Ammon's horn (tissue), 1 donor: ENCODE measurements at regions not wholly inside any gene's neighbourhood (a gene's known extent, or its start where the extent isn't known, plus 50 kb on each side); places are given as distances from the start of the nearest gene placed in this dataset.

Experiments
- DNase-seq: peaks from one replicate; pipeline ENCODE4 v3.0.0-alpha.2; 2016; ENCODE audit warnings: low spot score

DNA sequence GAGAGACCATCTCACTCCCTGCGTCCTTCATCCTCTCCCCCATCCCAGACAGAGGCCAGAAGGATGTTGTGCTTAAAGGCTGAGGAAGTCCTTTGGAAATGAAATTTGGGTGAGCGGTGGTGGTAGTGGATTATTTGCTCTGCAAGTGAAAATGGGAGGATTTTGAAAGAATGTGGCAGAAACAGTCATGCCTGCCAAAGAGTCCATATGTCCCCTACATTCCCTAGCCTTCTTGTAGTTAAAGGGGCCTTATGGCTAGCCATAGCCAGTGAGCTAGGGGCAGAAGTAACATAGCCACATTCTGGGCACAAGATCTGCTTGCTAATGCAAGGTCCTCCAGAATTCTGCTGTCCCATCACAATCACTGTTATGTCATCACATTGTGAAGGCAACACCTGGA is 360.2 kb upstream of the TSHZ3 start:
- no peak for DNase-seq

DNA sequence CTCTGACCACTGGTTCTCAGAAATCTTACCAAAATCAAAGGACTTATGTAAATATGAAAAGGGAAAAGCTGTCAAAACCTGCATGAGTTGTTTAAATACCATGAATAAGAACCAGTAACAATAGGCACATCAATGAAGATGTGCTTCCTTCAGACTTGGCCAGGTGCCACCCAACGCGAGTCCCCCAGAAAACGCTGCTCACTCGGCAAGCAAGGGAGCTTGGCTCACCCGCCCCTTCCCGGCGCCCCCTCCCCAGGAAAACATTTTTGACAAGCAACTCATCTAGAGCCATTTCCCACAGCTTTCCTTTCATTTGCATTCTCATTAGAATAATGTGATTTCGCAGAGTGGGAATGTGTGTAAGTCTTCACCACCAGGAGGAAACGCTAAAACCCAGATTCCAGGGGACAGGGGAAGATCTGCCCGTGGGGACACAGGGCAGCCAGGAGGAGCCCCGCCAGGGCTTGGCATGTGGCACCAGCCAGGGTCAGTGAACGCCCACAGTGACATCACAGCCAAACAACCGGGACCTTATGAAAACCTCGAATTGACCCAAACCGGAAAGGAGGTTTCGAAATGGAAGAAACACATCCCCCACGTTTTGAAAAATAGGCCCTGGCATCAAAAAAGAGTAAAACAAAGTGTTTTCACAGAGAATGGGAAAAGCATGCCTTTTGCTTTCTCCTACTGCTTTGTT is 366.2 kb upstream of the TSHZ3 start:
- DNase-seq = no peak

DNA sequence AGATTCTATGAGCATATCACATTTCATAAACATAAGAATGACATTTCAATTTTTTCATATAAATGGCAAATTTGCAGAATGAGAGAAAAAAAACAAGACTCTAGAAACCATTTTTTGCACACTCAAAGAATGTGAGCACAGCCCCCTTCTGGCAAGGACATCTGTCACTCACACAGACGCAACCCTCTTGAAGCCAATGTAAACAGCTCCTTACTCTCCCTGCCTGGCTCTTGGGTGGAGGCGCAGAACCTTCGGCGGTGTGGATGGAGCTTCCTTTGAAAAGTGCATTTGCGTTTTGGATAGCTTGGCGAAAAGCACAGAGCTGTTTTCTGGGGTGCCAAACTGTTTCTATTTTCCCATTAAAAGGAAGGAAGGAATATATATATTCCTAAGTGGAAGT is 367.6 kb upstream of the TSHZ3 start:
- no peak for DNase-seq

DNA sequence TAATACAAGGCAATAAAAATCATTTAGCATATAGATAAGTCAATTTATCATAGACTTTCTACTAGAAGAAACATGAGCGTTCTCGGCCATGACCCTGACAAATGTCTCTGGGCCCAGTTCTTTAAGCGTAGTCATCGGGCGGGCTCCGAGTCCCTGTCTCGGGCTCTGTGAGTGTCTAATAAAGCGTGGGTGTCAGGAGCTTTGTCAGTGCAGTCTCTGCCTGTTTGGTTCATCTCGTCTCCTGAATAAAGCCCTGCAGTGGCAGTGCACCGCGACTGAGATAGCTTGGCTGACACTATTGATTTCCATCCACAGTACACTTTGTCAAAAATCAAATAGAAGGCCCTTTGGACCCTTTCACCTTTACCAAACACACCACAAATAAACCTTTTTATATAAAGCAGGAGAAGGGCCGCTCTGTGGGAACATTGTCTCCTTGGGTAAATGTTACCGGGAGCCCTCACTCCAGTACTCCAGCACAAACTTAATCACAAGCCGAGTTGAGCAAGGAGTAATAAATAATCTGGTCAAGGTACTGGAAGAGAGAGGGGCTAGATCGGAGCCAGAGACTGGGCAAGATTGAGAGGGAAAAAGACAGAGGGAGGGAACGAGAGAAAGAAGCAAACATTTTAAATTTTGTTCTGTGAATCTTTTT is 368.2 kb upstream of the TSHZ3 start:
- no peak for DNase-seq

DNA sequence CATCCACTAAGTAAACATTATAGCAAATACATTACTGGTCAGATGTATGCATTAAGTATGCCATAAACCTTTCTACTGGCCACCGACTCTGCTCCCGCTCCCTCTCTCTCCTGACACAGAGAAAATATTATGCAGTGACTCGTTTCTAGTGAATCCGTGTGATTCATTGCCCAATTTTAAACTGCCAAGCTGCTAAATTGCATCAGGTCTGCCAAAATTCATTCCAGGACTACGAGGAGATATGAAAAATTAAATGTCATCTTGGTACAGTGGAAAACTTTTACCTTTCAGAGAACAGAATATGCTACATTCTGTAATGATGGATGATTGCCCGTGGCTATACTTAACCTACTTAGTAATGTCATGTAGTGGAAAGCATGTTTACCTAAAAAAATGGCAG is 368.8 kb upstream of the TSHZ3 start:
- peak; percentile 13 for DNase-seq

DNA sequence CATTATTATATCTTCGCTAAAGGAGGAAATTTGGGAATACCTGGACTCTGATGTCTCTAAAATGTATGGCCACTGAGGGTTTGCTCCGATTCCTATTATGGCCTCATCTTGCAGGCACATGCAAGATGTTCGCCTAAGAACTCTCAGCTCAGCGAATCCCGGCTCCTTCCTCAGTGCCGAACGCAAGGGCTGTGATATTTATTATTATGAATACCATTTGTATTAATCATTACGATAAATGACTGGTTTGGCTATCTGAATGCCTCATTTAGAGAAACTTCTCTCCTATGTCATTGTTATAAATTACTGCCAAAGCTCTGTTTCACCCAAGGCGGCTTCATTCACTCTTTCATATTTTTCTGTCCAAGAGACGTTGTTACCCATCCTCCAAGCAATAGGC is 369.7 kb upstream of the TSHZ3 start:
- no peak for DNase-seq

DNA sequence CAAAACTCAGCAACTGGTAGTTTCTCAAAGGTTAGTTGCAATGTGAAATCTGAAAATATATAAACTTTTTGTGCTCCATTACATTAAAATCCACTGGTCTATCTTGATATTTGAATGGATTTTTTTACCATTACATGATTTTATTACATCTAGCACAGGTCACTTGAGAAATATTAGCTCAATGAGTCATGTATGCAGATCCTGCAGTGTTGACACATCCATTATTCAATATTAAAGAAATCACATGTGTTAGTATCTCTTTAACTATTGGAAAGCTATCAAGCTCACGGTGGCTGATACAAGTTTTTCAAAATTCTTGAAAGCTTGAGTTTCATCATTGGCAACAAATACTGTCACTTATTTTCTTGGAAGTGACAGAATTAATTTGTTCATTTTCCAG is 373.9 kb upstream of the TSHZ3 start:
- DNase-seq = no peak

DNA sequence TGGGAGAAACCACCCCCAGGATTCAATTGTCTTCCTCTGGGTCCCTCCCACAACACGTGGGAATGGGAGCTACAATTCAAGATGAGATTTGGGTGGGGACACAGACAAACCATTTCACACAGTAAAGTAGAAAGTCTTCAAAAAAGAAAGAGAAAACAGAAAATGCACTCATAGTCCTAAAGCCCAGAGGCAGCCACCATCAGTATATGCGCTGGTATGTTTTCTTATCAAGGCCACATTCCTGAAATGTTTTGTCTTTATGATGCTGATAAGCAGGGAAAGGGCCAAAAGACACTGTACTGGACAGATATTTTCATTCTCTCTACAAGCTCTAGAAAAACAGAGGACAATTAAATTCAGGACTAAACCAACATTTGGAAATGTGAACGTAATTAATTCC is 375.8 kb upstream of the TSHZ3 start:
- no peak for DNase-seq

DNA sequence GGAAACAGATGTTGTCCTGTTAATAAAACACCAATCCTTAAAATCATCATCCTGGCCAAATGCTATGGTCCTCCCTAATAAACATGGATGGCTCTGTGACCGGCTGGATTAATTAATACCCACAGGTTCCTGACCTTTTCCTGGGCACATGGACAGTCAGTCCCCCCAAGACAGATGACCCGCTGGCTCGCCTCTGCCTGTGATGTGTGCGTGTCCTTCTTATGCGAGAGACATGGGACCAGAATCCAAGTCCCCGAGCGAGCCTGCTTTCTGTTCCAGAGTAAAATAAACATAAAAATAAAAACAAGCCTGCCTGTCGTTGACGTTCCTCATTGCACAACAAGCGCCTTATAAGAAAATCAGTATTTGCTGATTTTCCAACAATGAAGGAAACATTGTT is 378.3 kb upstream of the TSHZ3 start:
- no peak for DNase-seq

DNA sequence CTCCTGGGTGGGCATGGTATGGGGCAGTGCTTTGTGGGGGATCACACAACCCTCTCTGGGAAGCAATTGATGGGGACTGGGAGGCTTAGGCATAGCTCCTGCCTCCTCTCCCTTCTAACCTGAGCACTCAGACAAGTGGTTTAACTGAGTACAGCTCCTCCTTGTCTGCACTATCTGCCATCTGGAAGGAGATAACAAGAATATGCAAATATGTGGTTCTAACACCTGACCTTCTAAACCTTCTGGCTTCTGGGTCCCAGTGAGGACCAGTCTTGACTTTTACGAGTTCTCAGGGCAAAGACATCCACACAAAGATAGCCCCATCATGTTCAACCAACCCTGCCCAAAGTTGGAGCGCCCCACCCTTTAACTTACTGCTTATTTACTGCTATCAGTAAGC is 381.0 kb upstream of the TSHZ3 start:
- no peak for DNase-seq

DNA sequence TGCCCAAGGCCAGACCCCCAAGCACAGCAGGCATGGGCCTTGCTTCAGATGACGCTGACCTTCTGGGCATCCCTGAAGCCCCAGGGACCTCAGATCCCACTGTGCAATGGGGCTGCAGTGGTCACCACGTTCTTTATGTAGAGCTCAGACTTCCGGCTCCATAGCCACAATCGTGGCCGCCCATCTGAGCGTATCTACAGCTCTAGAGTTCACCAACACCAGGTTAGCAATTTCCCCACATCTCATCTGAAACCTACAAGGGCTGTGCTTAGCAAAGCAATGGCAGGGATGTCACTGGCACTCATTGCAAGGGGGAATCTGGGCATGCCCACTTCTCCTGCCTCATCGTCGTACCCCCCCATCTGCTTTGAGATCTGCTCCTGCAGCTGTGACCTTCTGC is 384.4 kb upstream of the TSHZ3 start:
- DNase-seq = no peak

DNA sequence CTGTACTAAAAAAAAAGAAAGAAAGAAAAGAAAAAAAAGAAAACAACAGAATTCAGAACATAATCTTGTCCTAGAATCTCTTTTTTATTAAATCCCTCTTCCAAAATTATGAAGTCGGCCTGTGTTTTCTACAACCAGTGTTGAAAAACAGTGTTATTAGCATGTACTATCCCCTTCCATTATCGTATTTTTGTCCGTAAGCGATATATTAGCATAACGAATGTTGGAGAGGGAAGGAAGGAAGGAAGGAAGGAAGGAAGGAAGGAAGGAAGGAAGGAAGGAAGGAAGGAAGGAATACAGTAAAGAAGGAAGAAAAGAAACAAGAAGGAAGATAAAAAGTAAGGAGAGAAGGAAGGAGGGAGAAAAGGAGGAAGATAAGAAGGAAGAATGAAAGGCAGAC is 393.0 kb upstream of the TSHZ3 start:
- DNase-seq = no peak

DNA sequence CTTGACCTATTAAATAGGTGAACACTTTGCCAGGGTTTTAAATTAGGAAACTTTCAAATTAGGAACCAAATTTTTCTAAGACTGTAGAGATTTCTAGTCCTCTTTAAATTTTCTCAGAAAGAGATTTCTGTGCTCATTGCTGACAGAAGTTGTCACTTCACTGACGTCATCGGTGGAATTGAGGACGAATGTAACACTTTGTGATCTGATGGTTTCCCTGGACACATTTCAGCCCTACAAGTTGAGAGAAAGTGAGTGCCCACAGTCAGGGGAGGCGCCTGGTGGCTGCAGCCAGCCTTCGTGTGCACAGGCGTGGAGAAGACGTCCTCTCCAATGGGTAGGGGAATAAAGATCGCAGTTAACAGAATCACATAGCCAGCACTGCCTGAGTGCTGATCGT is 396.5 kb upstream of the TSHZ3 start:
- no peak for DNase-seq

DNA sequence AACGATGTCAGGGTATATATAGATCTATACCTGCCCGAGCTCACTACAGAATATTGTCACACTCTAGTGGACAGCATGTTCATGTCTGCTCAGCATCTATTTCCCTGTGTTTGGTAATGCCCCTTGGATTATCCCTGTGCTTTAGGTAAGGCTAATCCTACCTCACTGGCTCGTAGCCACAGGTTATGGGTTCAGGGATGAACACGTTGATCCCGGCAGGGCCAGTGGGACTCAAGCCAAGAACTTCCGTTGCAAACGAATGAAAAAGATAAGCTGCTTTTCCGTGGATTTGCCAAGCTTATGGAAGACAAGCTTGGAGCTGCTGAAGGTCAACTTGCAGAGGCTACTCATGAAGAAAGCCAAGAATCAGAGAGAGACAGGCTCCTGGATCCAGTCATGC is 400.0 kb upstream of the TSHZ3 start:
- no peak for DNase-seq

DNA sequence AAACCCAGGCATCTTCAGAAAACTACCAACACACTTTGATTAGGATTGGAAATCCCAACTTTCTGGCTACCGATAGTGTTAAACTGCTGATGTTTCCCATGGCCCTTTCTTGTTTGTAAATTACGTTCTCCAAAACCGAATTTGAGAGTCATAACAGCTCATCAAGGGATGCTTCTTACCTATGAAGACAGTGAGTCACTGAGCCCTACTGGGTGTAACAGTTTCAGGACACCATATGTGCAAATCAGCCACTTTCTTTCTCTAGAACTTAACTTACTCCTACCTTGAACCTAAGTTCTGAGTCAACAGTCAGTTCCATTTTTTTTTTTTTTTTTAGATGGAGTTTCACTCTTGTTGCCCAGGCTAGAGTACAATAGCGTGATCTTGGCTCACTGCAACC is 410.1 kb upstream of the TSHZ3 start:
- DNase-seq = no peak

DNA sequence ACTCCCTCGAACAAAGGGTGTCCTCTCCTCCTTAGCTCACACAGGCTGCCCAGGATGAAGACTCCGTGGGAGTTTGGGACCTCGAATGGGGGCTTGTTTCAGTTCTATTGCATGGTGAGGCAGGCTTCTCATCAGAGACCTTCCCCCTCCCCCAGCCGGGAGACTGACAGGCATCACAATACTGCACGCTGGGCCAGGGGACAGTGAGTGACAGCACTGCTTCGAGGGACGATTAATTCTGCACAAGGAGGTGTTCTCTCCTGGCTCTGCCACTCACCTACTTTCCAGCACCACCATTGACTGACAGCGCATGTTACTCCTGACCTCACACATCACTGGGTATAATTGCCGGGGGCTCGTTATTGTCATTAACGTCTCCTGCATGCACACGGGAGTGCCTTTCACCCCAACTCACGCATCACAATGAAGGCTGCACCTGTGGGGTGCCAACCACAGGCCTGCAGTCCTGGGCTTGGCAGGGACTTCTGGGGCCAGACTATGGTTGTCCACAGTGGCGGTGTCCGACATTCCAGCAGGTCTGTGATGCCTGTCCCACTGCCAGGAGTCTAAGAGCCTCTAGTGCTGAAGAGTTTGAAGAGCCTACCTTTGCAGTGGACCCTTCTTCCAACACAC is 412.2 kb upstream of the TSHZ3 start:
- no peak for DNase-seq

DNA sequence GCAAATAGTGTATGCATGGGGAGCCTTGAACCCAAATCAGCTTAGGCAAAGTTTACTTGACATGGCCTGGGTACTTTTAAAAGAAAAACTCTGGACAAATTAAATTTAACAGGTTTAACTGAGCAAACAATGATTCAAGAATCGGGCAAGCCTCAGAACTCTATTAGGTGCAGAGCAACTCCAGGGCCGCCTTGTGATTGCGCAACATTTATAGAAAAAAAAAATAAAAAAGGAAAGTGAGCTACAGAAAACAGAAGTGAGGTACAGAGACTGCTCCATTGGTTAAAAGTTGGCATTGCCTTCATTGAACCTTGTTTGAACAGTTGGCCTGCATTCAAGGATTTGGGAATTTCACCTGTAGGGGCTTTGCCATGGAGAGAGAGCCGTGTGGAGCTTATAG is 421.0 kb upstream of the TSHZ3 start:
- DNase-seq = no peak

DNA sequence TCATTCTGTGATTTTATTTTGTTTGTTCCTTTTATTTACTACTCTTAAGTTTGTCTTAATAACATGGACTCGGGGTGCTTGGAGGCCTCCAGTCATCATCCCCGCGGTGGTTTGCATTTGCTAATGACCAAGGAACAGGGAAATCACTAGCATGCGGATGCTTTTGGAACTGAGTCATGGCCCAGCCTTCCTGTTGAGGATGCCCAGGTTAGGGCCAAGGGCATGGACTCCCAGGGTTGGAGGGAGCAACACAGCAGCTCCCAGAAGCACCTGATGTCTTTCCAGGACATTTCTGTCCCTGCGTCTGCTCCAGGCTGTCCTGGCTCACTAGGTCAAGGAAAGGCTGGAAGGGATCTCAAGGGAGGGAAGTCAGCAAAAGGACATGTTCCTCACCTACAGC is 423.7 kb upstream of the TSHZ3 start:
- DNase-seq = no peak

DNA sequence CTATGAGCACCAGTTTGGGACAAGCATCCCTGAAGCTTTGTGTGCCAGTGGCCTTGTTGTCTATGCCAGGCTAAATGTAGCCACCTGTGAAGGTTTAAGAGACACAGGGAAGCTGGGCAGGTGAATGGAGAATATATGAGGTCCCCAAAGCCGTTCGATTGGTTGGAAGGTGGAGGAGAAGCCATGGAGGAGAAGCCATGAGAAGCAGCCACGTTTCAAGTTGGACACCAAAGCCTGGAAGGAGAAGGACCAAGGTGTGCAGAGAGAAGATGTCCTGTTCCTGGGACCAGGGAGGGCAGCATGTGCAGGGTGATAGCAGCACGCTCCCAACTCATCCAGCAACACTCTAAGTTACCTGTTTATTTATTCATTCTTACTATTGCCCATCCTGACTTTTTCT is 432.3 kb upstream of the TSHZ3 start:
- no peak for DNase-seq

DNA sequence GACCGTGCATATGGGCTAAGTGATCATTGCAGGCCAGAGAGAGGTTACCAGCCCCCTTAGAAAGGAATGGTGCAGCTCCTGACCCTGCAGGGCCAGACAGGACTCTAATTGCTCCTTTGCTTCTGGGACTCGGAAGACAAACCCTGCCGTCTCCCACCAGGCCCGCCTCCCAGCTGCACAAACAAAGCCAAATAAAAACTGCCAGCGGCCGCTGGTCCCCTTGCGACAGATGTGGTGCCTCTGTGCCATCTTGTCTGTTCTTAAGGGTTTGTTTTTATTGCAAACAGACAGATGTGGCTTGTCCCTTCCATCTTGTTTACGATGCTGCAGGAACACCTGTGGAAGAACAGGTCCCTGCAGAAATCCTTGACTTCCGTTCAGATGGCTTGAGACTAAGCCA is 434.4 kb upstream of the TSHZ3 start:
- no peak for DNase-seq

DNA sequence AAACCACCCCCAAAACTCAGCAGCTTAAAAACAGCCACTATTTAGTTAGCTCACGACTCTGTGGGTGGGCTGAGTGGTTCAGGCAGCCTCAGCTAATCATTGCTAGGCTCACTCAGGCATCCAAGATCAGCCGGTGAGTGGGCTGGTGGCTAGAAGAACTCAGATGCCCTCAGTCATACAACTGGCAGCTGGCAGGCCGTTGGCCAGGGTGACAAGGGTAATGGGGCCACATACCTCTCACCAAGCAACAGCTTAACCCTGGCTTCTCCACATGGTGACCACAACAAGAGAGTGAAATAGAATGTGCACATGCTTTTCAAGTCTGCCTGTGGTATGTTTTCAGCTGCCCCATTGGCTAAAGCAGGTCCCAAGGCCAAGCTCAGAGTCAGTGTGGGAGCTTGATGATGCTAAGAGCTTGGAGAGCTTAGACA is 435.4 kb upstream of the TSHZ3 start:
- peak; percentile 51 for DNase-seq

DNA sequence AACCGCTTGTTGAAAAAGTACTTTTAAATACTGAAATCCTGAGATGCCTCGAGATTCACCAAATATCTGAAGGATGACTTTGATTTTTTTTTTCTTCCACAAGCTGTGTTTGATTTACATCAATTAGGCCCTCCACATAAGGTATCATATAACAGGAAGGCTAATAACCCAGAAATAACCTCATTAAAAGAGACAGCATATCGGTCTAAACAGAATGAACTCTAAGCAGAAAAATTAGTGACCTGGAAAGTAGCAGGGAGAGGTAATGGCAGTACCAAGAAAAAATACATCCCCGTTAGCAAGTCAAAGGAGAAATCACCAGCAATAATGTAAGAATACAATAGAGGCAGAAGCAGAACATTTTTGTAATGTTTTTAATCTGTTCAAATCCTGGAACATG is 452.4 kb upstream of the TSHZ3 start:
- no peak for DNase-seq

DNA sequence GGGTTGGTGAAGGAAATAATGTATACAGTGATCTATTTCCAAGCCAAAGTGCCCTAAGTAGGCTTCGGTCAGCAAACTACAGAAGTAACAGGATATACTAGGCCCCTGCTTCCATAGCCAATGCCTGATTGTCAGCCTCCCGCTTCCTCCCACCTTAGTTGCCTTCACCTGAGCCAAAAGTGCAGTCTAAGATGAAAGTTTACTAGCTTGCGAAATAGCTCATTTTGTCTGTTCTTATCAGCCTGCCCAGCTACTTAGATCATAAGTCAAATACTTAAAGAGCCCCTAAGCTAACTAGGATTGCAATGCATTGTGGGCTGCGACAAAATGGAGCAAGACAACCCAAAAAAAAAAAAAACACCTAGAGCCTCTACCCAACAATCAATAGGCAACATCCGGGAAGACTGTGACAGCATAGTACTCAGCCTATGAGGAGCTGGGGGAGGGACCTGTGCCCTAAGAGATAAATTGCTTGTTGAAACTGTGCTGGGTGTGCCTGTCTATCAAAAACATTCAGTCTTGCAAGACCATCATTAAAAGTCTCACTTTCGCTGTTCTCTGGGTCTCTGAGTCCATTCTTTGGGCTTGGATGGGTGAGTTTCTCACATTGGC is 454.7 kb upstream of the TSHZ3 start:
- DNase-seq = no peak
